Ovary (tissue), 7 donors: ENCODE measurements at regions not wholly inside any gene's neighbourhood (a gene's known extent, or its start where the extent isn't known, plus 50 kb on each side); places are given as distances from the start of the nearest gene placed in this dataset.

Experiments used
- DNase-seq, 5 donors: peaks; one replicate each; pipeline ENCODE4 v3.0.0-alpha.2; 2019 to 2020
- H3K27ac ChIP-seq, 2 donors: fragments of 200-600 bp; one replicate each; pipeline versions ENCODE4 v1.5.1 to v1.8.0; 2019 to 2022
- H3K27me3 ChIP-seq: fragments of 200-600 bp; one replicate; pipeline ENCODE4 v1.8.0; 2022
- H3K36me3 ChIP-seq: fragments of 200-600 bp; sonication (generic); one replicate; pipeline ENCODE4 v1.5.1; 2019
- H3K4me1 ChIP-seq: one replicate; pipeline ENCODE4 v1.8.1; 2013; ENCODE audit warnings: mild to moderate bottlenecking, moderate library complexity; ENCODE audit not compliant: insufficient read depth
- H3K4me3 ChIP-seq: fragments of 200-600 bp; sonication (generic); one replicate; pipeline ENCODE4 v1.5.1; 2017
- H3K9me3 ChIP-seq, 2 donors: fragments of 200-600 bp in 1 of 2; sonication (generic) in 1 of 2; one replicate each; pipeline versions ENCODE4 v1.5.1 to v1.8.1; 2013 to 2019; ENCODE audit warnings: mild to moderate bottlenecking in 1 of 2, moderate library complexity in 1 of 2
- EP300 ChIP-seq: sonication (generic); formaldehyde crosslinking; IDR thresholded peaks from one replicate; pipeline ENCODE4 v1.6.1; 2017; ENCODE audit warnings: antibody characterized with exemption
- POLR2A ChIP-seq: fragments of 450-650 bp; IDR thresholded peaks from one replicate; pipeline ENCODE4 v1.6.1; 2017; ENCODE audit warnings: antibody characterized with exemption, mild to moderate bottlenecking, moderate library complexity
- WGBS, 3 donors: extraction: QIAGEN DNeasy Blood & Tissue Kit in 1 of 3; methylation state at CpG; one replicate each; pipeline versions ENCODE4 v1.1.5 to v1.1.7; 2013 to 2017; 5-methylcytosine and 5-hydroxymethylcytosine counted together
- intact Hi-C, 4 donors: fragments of 100-400 bp; cut with DNase I; formaldehyde crosslinking; loops; one replicate each; pipeline versions ENCODE4 v1.11.0 to v1.15.1; 2022 to 2023
- TF ChIP-seq, protein P1 (sequence below), 3 donors: fragments of 450-650 bp in 2 of 3; fragments of 200-600 bp in 1 of 3; IDR thresholded peaks; one replicate each; pipeline versions ENCODE4 v1.5.1 to v1.8.0; 2016 to 2022; ENCODE audit warnings: antibody characterized with exemption in 3 of 3, mild to moderate bottlenecking in 1 of 3
- donor health status: DM: no; HTN: no; CAD: no; lungs with moderate emphysema.
- donor health status: DM: no; HTN: no; CAD: no.
- donor health status: Bipolar disorder and iron deficiency.
- donor health status: DM: no; HTN: no; CAD: no.
- donor health status: DM: yes; HTN: yes; CAD: no.

- no peak for TF ChIP-seq EP300
- TF ChIP-seq, protein P1, sequence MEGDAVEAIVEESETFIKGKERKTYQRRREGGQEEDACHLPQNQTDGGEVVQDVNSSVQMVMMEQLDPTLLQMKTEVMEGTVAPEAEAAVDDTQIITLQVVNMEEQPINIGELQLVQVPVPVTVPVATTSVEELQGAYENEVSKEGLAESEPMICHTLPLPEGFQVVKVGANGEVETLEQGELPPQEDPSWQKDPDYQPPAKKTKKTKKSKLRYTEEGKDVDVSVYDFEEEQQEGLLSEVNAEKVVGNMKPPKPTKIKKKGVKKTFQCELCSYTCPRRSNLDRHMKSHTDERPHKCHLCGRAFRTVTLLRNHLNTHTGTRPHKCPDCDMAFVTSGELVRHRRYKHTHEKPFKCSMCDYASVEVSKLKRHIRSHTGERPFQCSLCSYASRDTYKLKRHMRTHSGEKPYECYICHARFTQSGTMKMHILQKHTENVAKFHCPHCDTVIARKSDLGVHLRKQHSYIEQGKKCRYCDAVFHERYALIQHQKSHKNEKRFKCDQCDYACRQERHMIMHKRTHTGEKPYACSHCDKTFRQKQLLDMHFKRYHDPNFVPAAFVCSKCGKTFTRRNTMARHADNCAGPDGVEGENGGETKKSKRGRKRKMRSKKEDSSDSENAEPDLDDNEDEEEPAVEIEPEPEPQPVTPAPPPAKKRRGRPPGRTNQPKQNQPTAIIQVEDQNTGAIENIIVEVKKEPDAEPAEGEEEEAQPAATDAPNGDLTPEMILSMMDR (IDR thresholded peaks at IDR 0.05) = no peak
- TF ChIP-seq POLR2A = no peak
- 59 to 71% (median 69%) methylated on average over 1 of the region's 1 CpG for WGBS, 3 donors
Observed at GRCh38 chr2:75317802-75318201, 118.5 kb upstream of the TACR1 start.

DNA sequence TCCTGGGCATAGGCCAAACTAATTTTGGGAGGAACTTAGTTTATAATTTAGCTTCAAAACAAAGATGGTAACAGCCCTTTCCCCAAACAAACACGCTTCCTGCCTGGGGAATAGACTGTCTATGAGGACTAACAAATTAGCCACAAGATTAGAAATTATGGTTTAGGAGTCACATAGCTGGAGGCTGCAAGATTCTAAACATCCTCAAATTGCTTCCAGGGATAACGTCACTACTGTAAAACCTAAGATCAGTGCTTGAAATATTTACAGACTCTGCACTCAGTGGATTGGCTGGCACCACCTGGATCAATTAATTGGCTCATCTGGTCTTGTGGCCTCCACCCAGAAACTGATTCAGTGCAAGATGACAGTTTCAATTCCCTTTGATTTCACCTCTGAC, 118.0 kb upstream of the TACR1 start:
- Histone ChIP-seq H3K36me3 (no peaks in the 10 kb centered on the region), H3K27ac (no peak overlapping the region), H3K9me3 (no peaks in the 10 kb centered on the region), H3K27me3 (no peaks in the 10 kb centered on the region), H3K4me3 (no peak overlapping the region), H3K4me1 (no peaks in the 10 kb centered on the region)
- no peak for DNase-seq
- 12 to 31% (median 15%) methylated on average over 2 of the region's 2 CpGs for WGBS, 3 donors
- intact Hi-C loops = no loop called here
- TF ChIP-seq, protein P1 (IDR thresholded peaks at IDR 0.05) = no peak
- TF ChIP-seq EP300 (no peak), POLR2A (no peak)

More at GRCh38 chr2:75317802-75318201, 118.5 kb upstream of the TACR1 start:
- Histone ChIP-seq H3K9me3 (no peaks in the 10 kb centered on the region), H3K4me3 (no peak overlapping the region), H3K4me1 (no peaks in the 10 kb centered on the region), H3K27me3 (no peaks in the 10 kb centered on the region), H3K36me3 (no peaks in the 10 kb centered on the region), H3K27ac (no peak overlapping the region)
- intact Hi-C loops = no loop called here
- no peak for DNase-seq

DNA sequence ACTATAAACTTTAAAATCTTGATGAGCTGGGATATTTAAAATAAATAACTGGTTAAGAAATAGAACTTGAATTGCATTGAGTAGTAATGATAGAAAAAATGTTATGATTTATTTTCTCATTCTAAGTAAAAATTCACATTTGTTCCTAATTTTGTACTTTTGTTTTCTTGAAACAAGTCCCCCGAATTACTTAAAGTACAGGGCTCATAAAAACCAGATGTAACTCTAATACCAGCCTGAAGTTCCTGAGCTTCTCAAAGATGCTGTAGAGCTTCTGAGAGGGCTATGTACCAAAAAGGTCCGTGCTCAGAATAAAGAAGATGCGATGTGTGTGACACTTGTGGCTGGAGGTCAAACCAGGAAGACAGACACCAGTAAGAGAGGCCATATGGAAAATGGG, 116.1 kb upstream of the TACR1 start:
- no peaks in the 10 kb centered on the region for H3K4me1 ChIP-seq
- WGBS, 3 donors = 56 to 69% (median 67%) methylated on average over 3 of the region's 3 CpGs
- DNase-seq = no peak

GRCh38 chr2:75311993-75312392, 112.7 kb upstream of the TACR1 start:
- intact Hi-C loops = no loop called here
- Histone ChIP-seq H3K9me3 (peaks cover 0 to 3% of the 10 kb centered on the region in 2 donors), H3K4me3 (no peak overlapping the region), H3K27ac (no peak overlapping the region), H3K27me3 (no peaks in the 10 kb centered on the region), H3K36me3 (no peaks in the 10 kb centered on the region), H3K4me1 (no peaks in the 10 kb centered on the region)
- WGBS, 3 donors = 64 to 73% (median 72%) methylated on average over 4 of the region's 4 CpGs
- TF ChIP-seq, protein P1 (IDR thresholded peaks at IDR 0.05) = no peak
- TF ChIP-seq EP300 = no peak
- TF ChIP-seq POLR2A = no peak
- DNase-seq = no peak

More for the DNA sequence above, 116.1 kb upstream of the TACR1 start:
- Histone ChIP-seq H3K36me3 (no peaks in the 10 kb centered on the region), H3K9me3 (no peaks in the 10 kb centered on the region), H3K27ac (no peak overlapping the region), H3K27me3 (no peaks in the 10 kb centered on the region), H3K4me3 (no peak overlapping the region)
- TF ChIP-seq, protein P1 (IDR thresholded peaks at IDR 0.05) = no peak
- TF ChIP-seq POLR2A (no peak), EP300 (no peak)
- intact Hi-C loops = no loop called here

- Histone ChIP-seq H3K4me1 (no peaks in the 10 kb centered on the region), H3K27ac (no peak overlapping the region), H3K27me3 (no peaks in the 10 kb centered on the region), H3K4me3 (no peak overlapping the region), H3K9me3 (peaks cover 0 to 3% of the 10 kb centered on the region in 2 donors), H3K36me3 (no peaks in the 10 kb centered on the region)
- 63 to 71% (median 64%) methylated on average over 3 of the region's 3 CpGs for WGBS, 3 donors
- TF ChIP-seq EP300 (no peak), POLR2A (no peak)
- TF ChIP-seq, protein P1 (IDR thresholded peaks at IDR 0.05) = no peak
- no peak for DNase-seq
- intact Hi-C loops = no loop called here
Observed at GRCh38 chr2:75311521-75311920, 112.2 kb upstream of the TACR1 start.
